ENCODE measurements at regions not wholly inside any gene's neighbourhood (a gene's known extent, or its start where the extent isn't known, plus 50 kb on each side); places are given as distances from the start of the nearest gene placed in this dataset.

GRCh38 chr7:36029853-36030515 is 123.1 kb upstream of the EEPD1 start:
- no peak for TF ChIP-seq CTCF (IDR thresholded peaks at IDR 0.05)
- TF ChIP-seq POLR2A (IDR thresholded peaks at IDR 0.05): no peak
